Endothelial cell of umbilical vein (primary cell): ENCODE measurements at regions not wholly inside any gene's neighbourhood (a gene's known extent, or its start where the extent isn't known, plus 50 kb on each side); places are given as distances from the start of the nearest gene placed in this dataset.

ENCODE experiments used
- BruUV-seq: library from RNA; stranded (reverse); fragments of 400-500 nt; replicated peaks from 2 replicates; lab custom pipeline; 2021; lab: Mats Ljungman, UMichigan
- CTCF ChIA-PET: fragments of 300-600, 350-600 bp; sonication (Branson Sonifier 250); formaldehyde crosslinking; loops from one replicate; lab custom pipeline; 2021; ENCODE audit warnings: antibody characterized with exemption, inconsistent platforms; lab: Charles Lee
- POLR2A ChIA-PET: fragments of 300-600, 350-600 bp; sonication (Branson Sonifier 250); formaldehyde crosslinking; loops from one replicate; lab custom pipeline; 2021; ENCODE audit warnings: antibody characterized with exemption, inconsistent platforms; lab: Charles Lee
- DNase-seq: peaks from one replicate; pipeline ENCODE4 v3.0.0-alpha.2; 2011; ENCODE audit warnings: low read depth, low spot score
- FAIRE-seq: peaks from 2 replicates; lab custom pipeline; 2011; peaks lifted over from hg19 to GRCh38; lab: Jason Lieb, UNC
- H2AFZ ChIP-seq: 2 replicates; pipeline ENCODE4 v1.6.0; 2012; ENCODE audit warnings: low read depth, low read length, control low read depth, inconsistent platforms
- H3K27ac ChIP-seq: 2 replicates; pipeline ENCODE4 v1.5.1; 2011; ENCODE audit warnings: low read depth, mild to moderate bottlenecking, control low read depth, low read length, moderate library complexity; ENCODE audit not compliant: insufficient read depth
- H3K27me3 ChIP-seq, 2 experiments: 2 replicates each; pipeline versions ENCODE4 v1.6.0 to v1.6.1; 2011; ENCODE audit warnings: low read length in 2 of 2, mixed read lengths in 1 of 2; ENCODE audit not compliant: control insufficient read depth in 2 of 2, insufficient read depth in 2 of 2
- H3K36me3 ChIP-seq, 2 experiments: 2 replicates in 1 of 2; 3 replicates in 1 of 2; pipeline ENCODE4 v1.5.1; 2011; ENCODE audit warnings: low read length in 2 of 2, mild to moderate bottlenecking in 1 of 2, moderate library complexity in 1 of 2; ENCODE audit not compliant: control insufficient read depth in 2 of 2, insufficient read depth in 2 of 2; ENCODE audit errors: extremely low read depth in 1 of 2
- H3K4me1 ChIP-seq: 3 replicates; pipeline ENCODE4 v1.5.1; 2011; ENCODE audit warnings: mild to moderate bottlenecking, low read length; ENCODE audit not compliant: control insufficient read depth, insufficient read depth; ENCODE audit errors: extremely low read depth
- H3K4me2 ChIP-seq: 2 replicates; pipeline ENCODE4 v1.6.1; 2011; ENCODE audit warnings: low read length, control low read depth, mixed read lengths; ENCODE audit not compliant: insufficient read depth
- H3K4me3 ChIP-seq, 3 experiments: fragments of 200-600 bp in 1 of 3; sonication (generic), shearing (Covaris generic) in 1 of 3; replicated peaks in 1 of 3; 2 replicates each; pipeline ENCODE4 v1.5.1; 2011 to 2016; ENCODE audit warnings: control low read depth in 3 of 3, low read length in 3 of 3, mild to moderate bottlenecking in 2 of 3, inconsistent platforms in 1 of 3, low read depth in 1 of 3, moderate library complexity in 1 of 3; ENCODE audit not compliant: insufficient read depth in 1 of 3
- H3K79me2 ChIP-seq: 2 replicates; pipeline ENCODE4 v1.6.0; 2012; ENCODE audit warnings: low read length, inconsistent platforms; ENCODE audit not compliant: control insufficient read depth, insufficient read depth
- H3K9ac ChIP-seq: replicated peaks from 2 replicates; pipeline ENCODE3; 2011; ENCODE audit warnings: low read length, control low read depth; ENCODE audit not compliant: insufficient read depth; ENCODE audit errors: extremely low read depth
- H3K9me1 ChIP-seq: replicated peaks from 3 replicates; pipeline ENCODE4 v1.6.0; 2011; ENCODE audit warnings: mild to moderate bottlenecking, low read length; ENCODE audit not compliant: control insufficient read depth, insufficient read depth; ENCODE audit errors: extremely low read depth
- H3K9me3 ChIP-seq: replicated peaks from 2 replicates; pipeline ENCODE4 v1.5.1; 2012; ENCODE audit warnings: low read length, inconsistent platforms; ENCODE audit not compliant: control insufficient read depth, insufficient read depth
- H4K20me1 ChIP-seq: replicated peaks from 2 replicates; pipeline ENCODE3; 2011; ENCODE audit warnings: mild to moderate bottlenecking, low read length; ENCODE audit not compliant: control insufficient read depth, insufficient read depth; ENCODE audit errors: extremely low read depth
- CTCF ChIP-seq, 2 donors: IDR thresholded peaks; 1 replicate in 1 of 2; 2 replicates in 1 of 2; pipeline ENCODE4 v1.5.1; 2011; ENCODE audit warnings: low read length in 2 of 2, mild to moderate bottlenecking in 2 of 2, moderate library complexity in 2 of 2, control low read depth in 1 of 2, inconsistent platforms in 1 of 2, low read depth in 1 of 2; ENCODE audit not compliant: insufficient read depth in 1 of 2; ENCODE audit errors: extremely low read depth in 1 of 2
- EZH2 ChIP-seq: IDR thresholded peaks from 2 replicates; pipeline ENCODE4 v1.6.1; 2012; ENCODE audit warnings: borderline replicate concordance, low read depth, mild to moderate bottlenecking, moderate library complexity, low read length, inconsistent platforms; ENCODE audit not compliant: severe bottlenecking
- FOS ChIP-seq: IDR thresholded peaks from 2 replicates; pipeline ENCODE4 v1.6.1; 2011; ENCODE audit warnings: mild to moderate bottlenecking, low read length, moderate library complexity, borderline replicate concordance; ENCODE audit not compliant: insufficient read depth
- GATA2 ChIP-seq: IDR thresholded peaks from 2 replicates; pipeline ENCODE4 v1.7.0; 2011; ENCODE audit warnings: low read depth, mild to moderate bottlenecking, moderate library complexity, mixed read lengths, low read length; ENCODE audit not compliant: insufficient read length, insufficient read depth
- JUN ChIP-seq: IDR thresholded peaks from 2 replicates; pipeline ENCODE4 v1.6.1; 2011; ENCODE audit warnings: borderline replicate concordance, low read depth; ENCODE audit not compliant: insufficient read length, insufficient read depth
- MAX ChIP-seq: IDR thresholded peaks from 2 replicates; pipeline ENCODE4 v1.6.1; 2011; ENCODE audit not compliant: insufficient read depth, insufficient read length
- MYC ChIP-seq: IDR thresholded peaks from one replicate; pipeline ENCODE4 v1.6.1; 2011; ENCODE audit warnings: mild to moderate bottlenecking, low read depth, low read length
- POLR2A ChIP-seq: IDR thresholded peaks from 2 replicates; pipeline ENCODE4 v1.6.1; 2012; ENCODE audit warnings: low read depth, mild to moderate bottlenecking, control low read depth, low read length
- POLR2AphosphoS5 ChIP-seq: IDR thresholded peaks from 2 replicates; pipeline ENCODE4 v1.6.1; 2012; ENCODE audit warnings: low read depth, mild to moderate bottlenecking, control low read depth, low read length, moderate library complexity; ENCODE audit not compliant: insufficient read depth
- dilution Hi-C: fragments of 300-500 bp; cut with MboI; formaldehyde crosslinking; loops from one replicate; pipeline ENCODE4 v1.15.0; 2019; ENCODE audit warnings: low sequenced_read_pairs; ENCODE audit not compliant: extremely low pct_ligation_motif_present
- intact Hi-C: fragments of 100-400 bp; cut with micrococcal nuclease; formaldehyde crosslinking; loops from one replicate; pipeline ENCODE4 v1.10.0; 2022

GRCh38 chr1:29651246-29651645 lies 414.9 kb downstream of the PTPRU start:
- no peaks in the 10 kb centered on the region for H3K4me1 ChIP-seq
- TF ChIP-seq MAX = no peak
- no peak for TF ChIP-seq FOS
- TF ChIP-seq POLR2A = no peak
- TF ChIP-seq CTCF (IDR thresholded peaks at IDR 0.05; ENCODE audit: extremely low read depth in 1 of 2, insufficient read depth in 1 of 2, low read depth in 1 of 2, low read length in 2 of 2) = no peak
- TF ChIP-seq POLR2AphosphoS5 = no peak
- TF ChIP-seq GATA2 = no peak
- TF ChIP-seq MYC = no peak
- no peak for TF ChIP-seq JUN
- no peak for TF ChIP-seq EZH2
- H3K9ac ChIP-seq = no peak overlapping the region
- DNase-seq = no peak
- no peaks in the 10 kb centered on the region for H3K9me1 ChIP-seq
- H3K36me3 ChIP-seq = no peaks in the 10 kb centered on the region
- intact Hi-C loops (no loop called here), dilution Hi-C loops (no loop called here)
- H3K27me3 ChIP-seq = no peaks in the 10 kb centered on the region
- BruUV-seq = no TSS peak
- H3K9me3 ChIP-seq = no peaks in the 10 kb centered on the region
- no peak overlapping the region for H3K4me2 ChIP-seq
- H2AFZ ChIP-seq = no peak overlapping the region
- no peak overlapping the region for H3K4me3 ChIP-seq
- CTCF ChIA-PET = interaction anchor here (1.0 kb wide), 1 partner anchor 52 kb away, joined by 3 read pairs; no protein-coding TSS in a partner anchor
- no peak overlapping the region for H3K27ac ChIP-seq
- no peak for FAIRE-seq
- H4K20me1 ChIP-seq = no peaks in the 10 kb centered on the region
- no peaks in the 10 kb centered on the region for H3K79me2 ChIP-seq
- POLR2A ChIA-PET = no interaction called here
